Gastrocnemius medialis (tissue), 4 donors: ENCODE measurements at regions not wholly inside any gene's neighbourhood (a gene's known extent, or its start where the extent isn't known, plus 50 kb on each side); places are given as distances from the start of the nearest gene placed in this dataset.

Experiments
- ATAC-seq, 2 donors: fragments of 150-250 bp; one replicate each; pipeline ENCODE4 v1.9.1; 2016
- DNase-seq, 2 donors: peaks; one replicate each; pipeline ENCODE4 v3.0.0-alpha.2; 2019
- H3K27ac ChIP-seq, 4 donors: fragments of 200-600 bp; sonication (generic); 1 replicate in 1 of 4; 2 replicates in 3 of 4; pipeline ENCODE4 v1.5.1; 2016 to 2018; ENCODE audit warnings: mild to moderate bottlenecking in 2 of 4, moderate library complexity in 1 of 4
- H3K27me3 ChIP-seq, 3 donors: fragments of 200-600 bp; sonication (generic) in 2 of 3; 1 replicate in 1 of 3; 2 replicates in 2 of 3; pipeline versions ENCODE4 v1.5.1 to v1.6.0; 2016 to 2019; ENCODE audit warnings: mild to moderate bottlenecking in 1 of 3, moderate library complexity in 1 of 3
- H3K36me3 ChIP-seq, 2 donors: fragments of 200-600 bp; sonication (generic) in 1 of 2; one replicate each; pipeline ENCODE4 v1.5.1; 2017 to 2018
- H3K4me1 ChIP-seq, 2 donors: fragments of 200-600 bp; sonication (generic) in 1 of 2; one replicate each; pipeline ENCODE4 v1.5.1; 2016 to 2017; ENCODE audit warnings: mild to moderate bottlenecking in 2 of 2
- H3K4me3 ChIP-seq, 4 donors: fragments of 200-600 bp; sonication (generic) in 3 of 4; 1 replicate in 1 of 4; 2 replicates in 3 of 4; pipeline ENCODE4 v1.5.1; 2016 to 2019; ENCODE audit warnings: mild to moderate bottlenecking in 2 of 4
- H3K9me3 ChIP-seq, 3 donors: fragments of 200-600 bp; sonication (generic) in 2 of 3; 1 replicate in 1 of 3; 2 replicates in 2 of 3; pipeline ENCODE4 v1.5.1; 2016 to 2019
- POLR2A ChIP-seq, 2 donors: fragments of 450-650 bp; IDR thresholded peaks; one replicate each; pipeline ENCODE4 v1.6.1; 2017; ENCODE audit warnings: antibody characterized with exemption in 2 of 2, mild to moderate bottlenecking in 2 of 2, moderate library complexity in 2 of 2
- in situ Hi-C, 4 donors: fragments of 200-750 bp; cut with MboI; loops; one replicate each; pipeline versions ENCODE4 v1.15.0 to v1.8.0; 2017; ENCODE audit warnings: low sequenced_read_pairs in 4 of 4
- intact Hi-C: fragments of 100-400 bp; cut with DNase I; formaldehyde crosslinking; loops from one replicate; pipeline ENCODE4 v1.15.1; 2023; ENCODE audit warnings: low total_unique reads
- TF ChIP-seq, protein P1 (sequence below), 5 experiments: fragments of 450-650 bp in 3 of 5; fragments of 200-600 bp in 2 of 5; sonication (generic) in 2 of 5; IDR thresholded peaks in 4 of 5; conservative IDR thresholded peaks in 1 of 5; 1 replicate in 4 of 5; 2 replicates in 1 of 5; pipeline ENCODE4 v1.5.1; 2016 to 2019; ENCODE audit warnings: antibody characterized with exemption in 5 of 5, mild to moderate bottlenecking in 3 of 5, moderate library complexity in 3 of 5

DNA sequence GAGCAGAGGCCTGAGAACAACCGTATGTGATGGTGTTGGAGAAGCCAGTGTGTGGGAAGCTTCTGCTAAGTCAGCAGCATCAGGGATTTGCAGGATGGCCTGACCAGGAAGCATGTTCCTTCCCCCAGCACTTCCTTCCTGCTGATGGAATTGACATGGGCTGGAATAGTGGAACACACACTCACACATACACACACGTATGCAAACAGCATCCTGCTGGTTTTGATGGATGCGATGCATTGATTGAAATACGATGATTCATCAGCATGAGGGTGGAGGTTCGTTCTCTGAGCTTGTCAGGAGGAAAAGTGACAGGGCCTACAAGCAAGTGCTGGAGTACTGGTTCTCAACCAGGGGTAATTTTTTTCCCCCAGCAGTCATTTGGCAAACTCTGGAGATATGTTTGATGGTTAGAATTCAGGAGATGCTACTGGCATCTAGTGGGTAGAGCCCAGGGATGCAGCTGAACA lies 229.1 kb downstream of the NFATC2 start:
- ATAC-seq (no peak), DNase-seq (no peak)
- Histone ChIP-seq H3K27me3 (no peaks in the 10 kb centered on the region), H3K4me3 (no peak overlapping the region), H3K27ac (no peak overlapping the region), H3K9me3 (no peaks in the 10 kb centered on the region), H3K4me1 (no peaks in the 10 kb centered on the region), H3K36me3 (no peaks in the 10 kb centered on the region)
- intact Hi-C loops = no loop called here
- no peak for TF ChIP-seq POLR2A (IDR thresholded peaks at IDR 0.05)
- TF ChIP-seq, protein P1, sequence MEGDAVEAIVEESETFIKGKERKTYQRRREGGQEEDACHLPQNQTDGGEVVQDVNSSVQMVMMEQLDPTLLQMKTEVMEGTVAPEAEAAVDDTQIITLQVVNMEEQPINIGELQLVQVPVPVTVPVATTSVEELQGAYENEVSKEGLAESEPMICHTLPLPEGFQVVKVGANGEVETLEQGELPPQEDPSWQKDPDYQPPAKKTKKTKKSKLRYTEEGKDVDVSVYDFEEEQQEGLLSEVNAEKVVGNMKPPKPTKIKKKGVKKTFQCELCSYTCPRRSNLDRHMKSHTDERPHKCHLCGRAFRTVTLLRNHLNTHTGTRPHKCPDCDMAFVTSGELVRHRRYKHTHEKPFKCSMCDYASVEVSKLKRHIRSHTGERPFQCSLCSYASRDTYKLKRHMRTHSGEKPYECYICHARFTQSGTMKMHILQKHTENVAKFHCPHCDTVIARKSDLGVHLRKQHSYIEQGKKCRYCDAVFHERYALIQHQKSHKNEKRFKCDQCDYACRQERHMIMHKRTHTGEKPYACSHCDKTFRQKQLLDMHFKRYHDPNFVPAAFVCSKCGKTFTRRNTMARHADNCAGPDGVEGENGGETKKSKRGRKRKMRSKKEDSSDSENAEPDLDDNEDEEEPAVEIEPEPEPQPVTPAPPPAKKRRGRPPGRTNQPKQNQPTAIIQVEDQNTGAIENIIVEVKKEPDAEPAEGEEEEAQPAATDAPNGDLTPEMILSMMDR (IDR thresholded peaks at IDR 0.05 in 4 of 5, conservative IDR thresholded peaks at IDR 0.05 in 1 of 5) = no peak
- in situ Hi-C loops = loop anchor here in 3 of 4 donors (25.0 kb wide), 1 partner anchor 526 kb away; the partner anchor contains the start of gene BCAS4 (in 3 of the 3)

DNA sequence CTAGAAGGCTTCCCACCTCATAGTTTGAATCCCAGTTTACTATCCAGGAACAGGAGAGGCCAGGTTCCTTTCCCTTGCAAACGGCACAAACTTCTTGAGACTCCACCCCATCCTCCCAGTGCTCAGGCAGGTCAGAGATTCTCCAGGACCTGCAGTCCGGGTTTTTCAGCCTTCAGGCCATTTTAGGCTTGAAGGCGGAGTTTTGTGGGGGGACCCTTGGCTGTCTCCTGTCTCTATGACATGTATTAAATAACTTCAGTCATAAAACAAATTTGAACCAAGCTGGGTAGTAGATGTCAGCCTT lies 230.1 kb downstream of the NFATC2 start:
- Histone ChIP-seq H3K4me1 (no peaks in the 10 kb centered on the region), H3K4me3 (no peak overlapping the region), H3K36me3 (no peaks in the 10 kb centered on the region), H3K27me3 (no peaks in the 10 kb centered on the region), H3K9me3 (no peaks in the 10 kb centered on the region), H3K27ac (no peak overlapping the region)
- TF ChIP-seq POLR2A (IDR thresholded peaks at IDR 0.05) = no peak
- TF ChIP-seq, protein P1 (IDR thresholded peaks at IDR 0.05 in 4 of 5, conservative IDR thresholded peaks at IDR 0.05 in 1 of 5) = no peak
- ATAC-seq (no peak), DNase-seq (no peak)
- intact Hi-C loops = no loop called here
- in situ Hi-C loops = loop anchor here in 3 of 4 donors (25.0 kb wide), 1 partner anchor 525 kb away; the partner anchor contains the start of gene BCAS4 (in 3 of the 3)

DNA sequence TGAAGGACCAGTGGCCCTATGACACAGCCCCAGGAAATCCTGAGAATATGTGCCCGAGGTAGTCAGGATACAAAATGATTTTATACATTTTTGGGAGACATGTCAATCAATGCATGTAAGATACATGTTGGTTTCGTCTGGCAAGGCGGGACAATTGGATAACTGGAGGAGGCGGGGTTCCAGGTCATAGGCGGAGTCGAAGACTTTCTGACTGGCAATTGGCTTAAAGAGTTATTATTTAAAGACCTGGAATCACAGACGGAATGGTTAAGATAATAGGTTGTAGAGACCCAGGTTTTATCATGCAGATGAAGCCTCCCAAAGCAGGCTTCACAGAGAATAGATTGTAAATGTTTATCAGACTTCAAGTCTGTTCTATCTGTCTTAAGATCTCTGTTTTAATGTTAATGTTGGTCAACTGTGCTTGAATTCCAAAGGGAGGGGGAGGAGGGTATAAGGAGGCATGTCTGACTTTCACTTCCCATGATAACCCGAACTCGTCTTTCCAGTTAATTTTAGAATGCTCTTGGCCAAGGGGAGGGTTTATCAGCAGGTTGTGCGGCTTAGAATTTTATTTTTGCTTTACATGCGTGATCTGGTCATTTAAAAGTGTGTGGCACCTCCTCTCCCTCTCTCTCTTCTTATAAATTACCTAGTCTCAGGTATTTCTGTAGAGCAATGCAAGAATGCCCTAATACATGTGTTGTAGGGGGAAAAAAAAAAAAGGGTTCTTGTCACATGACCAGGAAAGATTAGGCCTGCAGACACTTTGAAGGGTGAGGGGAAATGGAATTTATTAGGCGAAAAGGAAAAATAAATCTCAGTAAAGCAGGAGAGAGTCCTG lies 230.7 kb downstream of the NFATC2 start:
- no peak overlapping the region for H3K4me3 ChIP-seq
- ATAC-seq (no peak), DNase-seq (no peak)
- in situ Hi-C loops (loop anchor here in 3 of 4 donors (25.0 kb wide), 1 partner anchor 525 kb away; the partner anchor contains the start of gene BCAS4 (in 3 of the 3)), intact Hi-C loops (no loop called here)
- no peaks in the 10 kb centered on the region for H3K9me3 ChIP-seq
- no peaks in the 10 kb centered on the region for H3K36me3 ChIP-seq
- no peaks in the 10 kb centered on the region for H3K27me3 ChIP-seq
- TF ChIP-seq, protein P1 (IDR thresholded peaks at IDR 0.05 in 4 of 5, conservative IDR thresholded peaks at IDR 0.05 in 1 of 5) = no peak
- TF ChIP-seq POLR2A (IDR thresholded peaks at IDR 0.05) = no peak
- H3K4me1 ChIP-seq = no peaks in the 10 kb centered on the region
- H3K27ac ChIP-seq = no peak overlapping the region

DNA sequence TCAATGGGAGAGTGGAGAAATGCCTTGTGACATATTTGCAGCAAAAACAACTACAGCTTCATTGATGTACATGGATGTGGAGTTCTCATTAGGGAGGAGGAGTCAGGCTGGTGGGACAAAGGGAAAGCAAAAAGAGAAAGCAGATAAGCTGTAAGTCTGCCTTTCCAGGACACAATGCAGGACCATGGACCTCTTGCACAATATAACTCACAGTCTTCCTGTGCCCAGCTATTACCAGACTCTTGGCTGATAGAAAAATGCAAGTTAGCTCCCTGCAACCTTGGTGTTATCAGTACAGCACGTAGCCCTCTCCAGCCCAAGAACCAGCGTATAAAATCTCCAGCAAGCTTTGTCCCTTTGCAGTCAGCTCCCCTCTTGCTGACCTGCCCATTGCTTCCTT lies 232.3 kb downstream of the NFATC2 start:
- Histone ChIP-seq H3K9me3 (no peaks in the 10 kb centered on the region), H3K27me3 (no peaks in the 10 kb centered on the region), H3K4me3 (no peak overlapping the region), H3K27ac (no peak overlapping the region), H3K4me1 (no peaks in the 10 kb centered on the region), H3K36me3 (no peaks in the 10 kb centered on the region)
- in situ Hi-C loops (loop anchor here in 3 of 4 donors (25.0 kb wide), 1 partner anchor 523 kb away; the partner anchor contains the start of gene BCAS4 (in 3 of the 3)), intact Hi-C loops (no loop called here)
- TF ChIP-seq, protein P1 (IDR thresholded peaks at IDR 0.05 in 4 of 5, conservative IDR thresholded peaks at IDR 0.05 in 1 of 5) = no peak
- TF ChIP-seq POLR2A (IDR thresholded peaks at IDR 0.05) = no peak
- DNase-seq = no peak
- no peak for ATAC-seq
